ENCODE measurements at regions not wholly inside any gene's neighbourhood (a gene's known extent, or its start where the extent isn't known, plus 50 kb on each side); places are given as distances from the start of the nearest gene placed in this dataset.
"Not testable (repeated sequence)": the region's sequence is repeated elsewhere in the genome, so short reads cannot be mapped to it uniquely, and the experiment has no call there.

DNA sequence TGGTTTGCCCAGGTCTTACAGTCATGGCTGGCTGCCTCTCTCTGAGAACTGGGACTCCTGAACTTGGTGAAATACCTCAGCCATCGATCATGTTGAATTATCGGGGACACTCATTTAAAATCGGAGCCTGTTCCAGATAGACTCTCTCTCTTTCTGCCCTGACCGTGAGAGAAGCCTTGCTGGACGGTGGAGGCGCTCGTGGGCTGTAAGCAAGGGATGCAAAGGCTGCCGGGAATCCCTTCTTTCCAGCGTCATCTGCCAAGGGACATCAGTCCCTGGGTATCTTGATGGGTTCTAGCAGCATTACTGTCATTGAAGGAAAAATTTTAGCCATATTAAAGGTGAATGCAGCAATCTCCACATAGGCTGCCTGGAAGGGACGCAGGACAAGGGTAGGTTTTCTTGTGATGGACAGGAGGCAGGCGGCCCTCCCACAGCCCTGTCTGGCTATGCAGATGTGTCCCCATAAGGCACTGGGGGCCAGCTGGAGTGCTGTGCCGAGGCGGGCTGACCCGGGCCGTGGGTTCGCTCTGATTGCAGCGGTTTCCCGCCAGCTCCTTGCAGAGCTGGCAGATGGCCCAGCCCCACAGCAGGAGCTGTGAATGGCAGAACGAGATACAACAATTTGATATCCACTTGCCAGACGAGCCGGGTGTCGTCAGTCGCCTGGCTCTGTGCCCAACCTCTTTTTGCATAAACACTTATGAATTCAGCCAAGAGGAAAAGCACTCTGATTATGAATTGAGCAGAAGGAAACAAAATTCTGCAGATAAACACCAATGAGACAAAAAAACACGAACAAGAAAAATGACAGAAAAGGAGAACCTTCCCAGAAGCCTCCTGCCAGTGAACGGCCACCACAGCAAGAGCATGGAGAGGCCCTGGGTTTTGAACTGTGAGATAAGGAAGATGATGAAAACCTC is 151.9 kb upstream of the ALDH3B2 start:
- peak in 1 of 2 donors; percentile 87 for DNase-seq (ENCODE audit: low read depth in 2 of 2)
- H3K4me3 ChIP-seq (replicated peaks in 1 of 2; ENCODE audit: low read depth in 2 of 2, low read length in 2 of 2), result not testable (repeated sequence)
- TF ChIP-seq, protein P1, sequence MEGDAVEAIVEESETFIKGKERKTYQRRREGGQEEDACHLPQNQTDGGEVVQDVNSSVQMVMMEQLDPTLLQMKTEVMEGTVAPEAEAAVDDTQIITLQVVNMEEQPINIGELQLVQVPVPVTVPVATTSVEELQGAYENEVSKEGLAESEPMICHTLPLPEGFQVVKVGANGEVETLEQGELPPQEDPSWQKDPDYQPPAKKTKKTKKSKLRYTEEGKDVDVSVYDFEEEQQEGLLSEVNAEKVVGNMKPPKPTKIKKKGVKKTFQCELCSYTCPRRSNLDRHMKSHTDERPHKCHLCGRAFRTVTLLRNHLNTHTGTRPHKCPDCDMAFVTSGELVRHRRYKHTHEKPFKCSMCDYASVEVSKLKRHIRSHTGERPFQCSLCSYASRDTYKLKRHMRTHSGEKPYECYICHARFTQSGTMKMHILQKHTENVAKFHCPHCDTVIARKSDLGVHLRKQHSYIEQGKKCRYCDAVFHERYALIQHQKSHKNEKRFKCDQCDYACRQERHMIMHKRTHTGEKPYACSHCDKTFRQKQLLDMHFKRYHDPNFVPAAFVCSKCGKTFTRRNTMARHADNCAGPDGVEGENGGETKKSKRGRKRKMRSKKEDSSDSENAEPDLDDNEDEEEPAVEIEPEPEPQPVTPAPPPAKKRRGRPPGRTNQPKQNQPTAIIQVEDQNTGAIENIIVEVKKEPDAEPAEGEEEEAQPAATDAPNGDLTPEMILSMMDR (IDR thresholded peaks at IDR 0.05; ENCODE audit: low read depth, low read length), result peak; percentile 32

DNA sequence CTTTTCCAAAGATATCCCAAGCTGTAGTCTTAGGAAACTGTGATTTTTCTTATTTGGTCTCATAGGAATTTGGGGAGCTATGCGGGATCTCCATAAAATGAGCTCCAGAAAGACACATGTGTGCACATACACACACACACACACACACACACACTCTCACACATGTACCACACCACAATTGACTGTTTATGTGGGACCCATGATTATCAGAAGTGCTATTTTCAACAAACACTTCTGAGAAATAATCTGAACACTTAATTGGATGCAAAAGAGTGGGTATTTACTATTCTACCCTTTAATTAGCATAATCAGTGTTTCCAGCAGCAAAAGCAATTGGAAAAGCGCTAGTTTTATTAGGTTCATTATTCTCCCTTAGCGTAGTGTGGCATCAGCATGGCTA is 150.4 kb upstream of the ALDH3B2 start:
- not testable (repeated sequence) for H3K4me3 ChIP-seq (replicated peaks in 1 of 2; ENCODE audit: low read depth in 2 of 2, low read length in 2 of 2); DNase-seq (ENCODE audit: low read depth in 2 of 2)

DNA sequence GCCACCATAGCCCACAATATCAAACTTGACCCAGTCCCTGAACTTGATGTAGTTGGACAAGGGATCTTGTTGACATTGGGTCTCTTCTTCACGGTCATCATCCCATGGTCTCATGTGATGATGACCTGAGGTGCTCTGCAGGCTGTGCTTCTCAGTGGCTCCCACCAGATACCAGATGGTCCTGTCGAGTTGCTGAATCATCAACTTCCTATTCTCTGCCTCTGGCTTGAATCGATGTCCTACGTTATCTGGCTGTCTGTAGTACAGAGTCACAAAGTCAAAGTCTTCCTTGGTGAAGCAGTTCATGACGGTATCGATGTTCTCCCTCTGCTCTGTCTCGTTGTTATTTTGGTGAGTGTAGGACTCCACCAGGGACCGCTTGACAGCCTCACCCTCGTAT is 145.7 kb upstream of the ALDH3B2 start:
- DNase-seq (ENCODE audit: low read depth in 2 of 2), result no peak
- TF ChIP-seq, protein P1 (IDR thresholded peaks at IDR 0.05; ENCODE audit: low read depth, low read length), result no peak
- H3K4me3 ChIP-seq (replicated peaks in 1 of 2; ENCODE audit: low read depth in 2 of 2, low read length in 2 of 2), result no peak overlapping the region

DNA sequence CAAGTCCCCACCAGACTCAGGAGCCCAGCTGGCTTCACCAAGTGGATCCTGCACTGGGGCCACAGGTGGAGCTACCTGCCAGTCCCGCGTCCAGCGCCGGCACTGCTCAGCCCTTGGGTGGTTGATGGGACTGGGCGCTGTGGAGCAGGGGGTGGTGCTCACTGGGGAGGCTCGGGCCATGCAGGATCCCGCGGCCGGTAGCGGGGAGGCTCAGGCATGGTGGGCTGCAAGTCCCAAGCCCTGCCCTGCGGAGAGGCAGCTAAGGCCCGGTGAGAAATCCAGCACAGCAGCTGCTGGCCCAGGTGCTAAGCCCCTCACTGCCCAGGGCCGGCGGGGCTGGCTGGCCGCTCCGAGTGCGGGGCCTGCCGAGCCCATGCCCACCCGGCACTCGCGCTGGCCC is 143.1 kb upstream of the ALDH3B2 start:
- not testable (repeated sequence) for DNase-seq (ENCODE audit: low read depth in 2 of 2); H3K4me3 ChIP-seq (replicated peaks in 1 of 2; ENCODE audit: low read depth in 2 of 2, low read length in 2 of 2)

DNA sequence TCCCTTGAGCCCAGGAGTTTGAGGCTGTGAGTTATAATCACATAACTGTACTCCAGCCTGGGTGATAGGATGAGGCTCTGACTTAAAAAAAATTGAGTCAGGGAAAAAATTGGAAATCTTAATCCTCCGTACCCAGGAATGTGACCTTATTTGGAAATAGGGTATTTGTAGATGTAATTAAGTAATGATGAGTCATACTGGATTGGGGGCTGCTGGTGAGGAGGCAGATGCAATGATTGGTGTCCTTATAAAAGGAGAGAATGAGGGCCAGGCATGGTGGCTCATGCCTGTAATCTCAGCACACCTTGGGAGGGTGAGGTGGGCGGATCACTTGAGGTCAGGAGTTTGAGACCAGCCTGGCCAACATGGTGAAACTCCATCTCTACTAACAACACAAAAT is 134.9 kb upstream of the ALDH3B2 start:
- not testable (repeated sequence) for H3K4me3 ChIP-seq (replicated peaks in 1 of 2; ENCODE audit: low read depth in 2 of 2, low read length in 2 of 2)
- DNase-seq (ENCODE audit: low read depth in 2 of 2), result peak in 1 of 2 donors; percentile 20

DNA sequence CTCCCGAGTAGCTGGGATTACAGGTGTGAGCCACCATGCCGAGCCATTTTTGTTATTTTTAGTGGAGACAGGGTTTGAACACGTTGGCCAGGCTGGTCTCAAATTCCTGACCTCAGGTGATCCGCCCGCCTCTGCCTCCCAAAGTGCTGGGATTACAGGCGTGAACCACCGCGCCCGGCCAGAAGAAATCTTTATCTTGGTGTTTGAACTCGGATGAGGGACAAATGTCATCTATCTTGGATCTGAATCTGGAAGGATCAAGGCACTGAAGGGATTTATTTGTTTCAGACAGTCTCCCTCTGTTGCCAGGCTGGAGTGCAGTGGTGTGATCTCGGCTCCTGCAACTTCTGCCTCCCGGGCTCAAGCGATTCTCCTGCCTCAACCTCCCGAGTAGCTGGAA is 133.5 kb upstream of the ALDH3B2 start:
- DNase-seq (ENCODE audit: low read depth in 2 of 2); H3K4me3 ChIP-seq (replicated peaks in 1 of 2; ENCODE audit: low read depth in 2 of 2, low read length in 2 of 2): not testable (repeated sequence)

DNA sequence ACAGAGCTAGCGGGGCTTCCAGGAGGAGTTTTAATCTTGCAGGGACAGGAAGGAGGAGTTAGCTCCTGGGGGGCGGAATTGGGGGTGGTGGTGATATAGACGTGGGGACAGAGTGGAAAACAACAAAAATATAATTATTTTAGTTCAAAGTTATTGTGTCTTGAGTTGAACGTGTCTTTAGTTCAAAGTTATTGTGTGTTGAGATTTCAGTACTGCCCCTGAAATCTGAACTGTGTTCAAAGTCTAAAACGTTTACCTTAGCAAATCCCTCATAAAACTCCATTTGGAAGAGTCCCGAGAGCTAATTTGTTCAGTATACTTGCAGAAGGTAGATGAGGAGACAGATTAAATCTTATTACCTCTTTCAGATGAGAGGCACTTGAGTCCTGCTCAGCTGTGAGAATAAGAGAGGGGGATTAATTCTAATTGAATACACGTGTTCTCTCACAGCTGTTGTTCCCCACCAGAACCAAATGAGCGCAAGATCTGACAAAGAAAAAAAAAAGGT is 132.4 kb upstream of the ALDH3B2 start:
- not testable (repeated sequence) for DNase-seq (ENCODE audit: low read depth in 2 of 2); H3K4me3 ChIP-seq (replicated peaks in 1 of 2; ENCODE audit: low read depth in 2 of 2, low read length in 2 of 2)

DNA sequence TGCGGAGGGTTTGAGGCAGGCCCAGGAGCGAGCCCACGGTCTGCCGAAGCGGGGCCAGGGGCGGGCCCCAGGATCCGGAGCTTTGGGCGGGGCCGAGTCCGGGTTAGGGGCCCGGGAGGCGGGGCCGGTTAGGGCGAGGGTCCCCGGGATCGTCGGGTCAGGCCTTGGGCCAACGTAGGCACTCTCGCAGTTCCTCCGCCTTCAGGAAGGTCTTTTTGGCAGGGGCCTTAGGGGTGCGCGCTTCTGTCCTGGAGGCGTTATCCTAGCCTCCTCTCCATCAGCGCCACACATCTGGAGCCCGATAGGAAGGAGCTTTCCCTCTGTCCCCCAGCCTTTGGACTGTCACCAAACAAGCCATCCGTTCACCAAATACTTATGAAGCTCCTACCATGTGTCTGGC is 131.8 kb upstream of the ALDH3B2 start:
- peak overlapping the region; percentile 53 to 54 for H3K4me3 ChIP-seq (replicated peaks in 1 of 2; ENCODE audit: low read depth in 2 of 2, low read length in 2 of 2)
- DNase-seq (ENCODE audit: low read depth in 2 of 2), result not testable (repeated sequence)

DNA sequence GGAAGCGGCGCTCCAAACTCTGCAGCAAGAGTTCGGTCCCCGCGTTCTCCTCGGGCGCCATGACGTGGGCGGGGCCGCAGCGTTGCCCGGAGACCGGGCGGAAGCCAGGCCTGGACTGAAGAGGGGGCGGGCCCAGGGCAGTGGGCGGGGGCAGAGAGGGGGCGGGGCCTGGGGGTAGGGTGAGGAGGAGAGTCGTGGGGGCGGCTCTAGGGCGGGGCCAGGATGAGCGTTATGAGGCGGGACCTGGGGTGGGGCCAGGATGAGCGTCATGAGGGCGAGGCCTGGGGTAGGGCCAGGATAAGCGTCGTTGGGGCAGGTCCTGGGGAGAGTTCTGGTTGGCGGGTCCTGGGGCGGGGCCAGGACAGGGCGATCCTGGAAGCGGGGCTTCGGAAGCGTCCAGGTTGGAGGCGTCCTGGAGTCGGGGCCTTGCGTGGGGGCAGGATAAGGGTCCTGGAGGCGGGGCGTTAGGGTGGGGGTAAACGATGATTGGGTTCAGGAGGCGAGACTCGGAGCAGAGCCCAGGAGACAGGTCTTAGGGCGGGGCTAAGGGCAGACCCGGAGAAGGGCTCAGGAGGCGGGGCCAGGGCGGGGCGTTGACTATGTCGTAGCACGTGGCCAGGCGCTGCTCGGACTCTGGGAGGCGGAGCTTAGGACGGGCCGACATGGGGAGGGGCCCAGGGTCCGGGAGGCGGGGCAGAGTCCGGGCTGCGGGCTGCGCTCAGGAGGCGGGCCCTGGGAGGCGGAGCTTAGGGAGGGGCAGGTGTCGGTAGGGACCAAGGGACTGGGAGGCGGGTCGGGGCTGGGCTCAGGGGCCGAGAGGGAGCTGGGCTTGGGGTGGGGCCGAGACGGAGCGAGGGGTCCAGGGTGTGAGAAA is 131.1 kb upstream of the ALDH3B2 start:
- peak; percentile 96 to 99 for DNase-seq (ENCODE audit: low read depth in 2 of 2)
- H3K4me3 ChIP-seq (replicated peaks in 1 of 2; ENCODE audit: low read depth in 2 of 2, low read length in 2 of 2), result peak overlapping the region; percentile 64 to 71

DNA sequence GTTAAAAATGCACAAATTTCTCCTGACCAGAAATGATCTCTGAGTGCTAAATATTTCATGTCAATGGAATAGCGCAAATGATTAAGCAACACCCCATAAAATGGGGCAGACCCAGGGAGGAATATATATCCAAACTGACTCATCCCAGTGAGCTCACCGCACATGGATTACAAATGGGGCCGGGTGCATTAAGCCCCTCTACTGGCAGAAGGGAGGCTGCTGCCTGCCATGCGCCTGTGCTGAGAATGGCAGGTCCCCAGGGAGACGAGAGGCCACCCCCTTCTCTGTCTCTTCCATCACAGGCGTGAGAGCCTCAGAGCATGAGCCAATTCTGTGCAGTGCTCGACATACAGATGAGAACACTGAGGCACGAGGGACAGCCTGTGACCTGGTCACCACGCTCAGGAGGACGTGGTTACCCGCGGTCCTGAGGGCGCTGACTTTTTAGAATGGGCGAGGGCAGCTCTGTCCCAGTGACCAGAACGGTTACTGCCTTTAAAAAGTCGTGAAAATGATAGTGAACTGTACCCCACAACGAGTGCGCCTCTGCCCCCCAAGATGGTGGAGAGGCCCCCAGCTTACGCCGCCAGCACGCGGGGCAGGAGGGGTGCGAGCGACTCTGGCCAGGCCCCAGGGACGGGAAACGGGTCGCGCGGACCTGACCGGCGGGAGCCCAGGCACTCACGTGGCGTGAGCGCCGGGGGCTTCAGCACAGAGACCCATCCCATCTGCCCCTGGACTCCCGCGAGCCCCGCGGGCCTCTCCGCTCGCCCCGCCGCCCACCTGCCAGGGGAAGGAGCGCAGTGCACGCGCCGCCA is 130.2 kb upstream of the ALDH3B2 start:
- peak; percentile 46 to 74 for DNase-seq (ENCODE audit: low read depth in 2 of 2)
- H3K4me3 ChIP-seq (replicated peaks in 1 of 2; ENCODE audit: low read depth in 2 of 2, low read length in 2 of 2), result peak overlapping the region; percentile 64 to 71

DNA sequence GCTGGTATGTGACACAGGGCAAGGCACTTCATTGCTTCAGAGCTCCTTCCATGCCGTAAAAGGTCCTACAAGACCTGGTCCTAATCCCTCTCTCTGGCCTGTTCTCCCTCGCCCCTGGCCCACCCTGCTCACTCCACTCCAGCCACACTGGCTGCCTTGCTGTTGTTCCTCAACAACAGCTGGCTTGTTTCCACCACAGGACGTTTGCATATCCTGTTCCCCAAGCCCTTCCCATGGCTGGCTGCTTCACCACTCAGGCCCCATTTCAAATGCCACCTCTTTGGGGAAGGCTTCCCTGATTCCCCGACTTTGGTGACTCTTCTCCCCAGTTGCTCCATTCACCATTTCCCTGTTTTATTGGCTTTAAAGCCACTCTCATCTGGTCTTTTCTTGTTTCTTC is 129.1 kb upstream of the ALDH3B2 start:
- not testable (repeated sequence) for H3K4me3 ChIP-seq (replicated peaks in 1 of 2; ENCODE audit: low read depth in 2 of 2, low read length in 2 of 2); DNase-seq (ENCODE audit: low read depth in 2 of 2)

DNA sequence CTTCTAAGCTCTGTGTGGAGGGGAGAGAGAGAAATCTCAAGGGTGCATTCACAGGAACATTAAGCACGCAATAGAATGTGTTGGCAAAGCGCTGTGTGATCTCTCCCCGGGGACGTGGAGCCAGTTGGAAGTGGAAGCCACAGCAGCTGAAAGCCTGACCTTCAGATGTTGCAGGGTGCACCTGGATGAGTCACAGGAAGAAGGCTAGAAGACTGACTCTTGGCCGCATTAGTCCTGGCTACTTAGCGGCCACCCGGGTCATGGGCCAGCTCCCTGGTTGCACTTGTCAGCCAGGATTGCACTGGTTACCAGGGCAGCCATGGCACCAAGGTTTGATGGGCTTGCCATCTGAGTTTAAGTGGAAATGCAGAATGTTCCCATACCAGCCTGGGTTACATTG is 128.6 kb upstream of the ALDH3B2 start:
- DNase-seq (ENCODE audit: low read depth in 2 of 2), result peak in 1 of 2 donors; percentile 51
- not testable (repeated sequence) for H3K4me3 ChIP-seq (replicated peaks in 1 of 2; ENCODE audit: low read depth in 2 of 2, low read length in 2 of 2)

DNA sequence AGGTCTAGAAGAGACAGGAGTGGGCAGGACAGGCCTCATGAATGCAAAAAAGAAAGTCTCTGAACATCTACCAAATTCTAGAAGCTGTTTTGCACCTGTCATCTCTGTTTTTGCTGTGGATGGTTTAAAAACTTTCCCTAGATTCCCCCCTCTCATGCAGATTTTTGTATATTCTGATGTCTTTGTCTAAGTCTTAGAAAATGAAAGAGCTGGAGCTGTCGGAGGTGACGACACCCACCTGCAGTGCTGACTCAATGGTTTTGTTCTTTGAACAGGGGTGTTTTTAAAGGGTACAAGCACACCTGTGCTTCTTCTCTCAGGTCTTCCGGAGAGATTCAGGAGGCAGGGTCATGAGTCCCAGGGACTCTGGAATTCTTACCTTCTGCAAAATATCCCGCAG is 128.2 kb upstream of the ALDH3B2 start:
- H3K4me3 ChIP-seq (replicated peaks in 1 of 2; ENCODE audit: low read depth in 2 of 2, low read length in 2 of 2); DNase-seq (ENCODE audit: low read depth in 2 of 2): not testable (repeated sequence)

DNA sequence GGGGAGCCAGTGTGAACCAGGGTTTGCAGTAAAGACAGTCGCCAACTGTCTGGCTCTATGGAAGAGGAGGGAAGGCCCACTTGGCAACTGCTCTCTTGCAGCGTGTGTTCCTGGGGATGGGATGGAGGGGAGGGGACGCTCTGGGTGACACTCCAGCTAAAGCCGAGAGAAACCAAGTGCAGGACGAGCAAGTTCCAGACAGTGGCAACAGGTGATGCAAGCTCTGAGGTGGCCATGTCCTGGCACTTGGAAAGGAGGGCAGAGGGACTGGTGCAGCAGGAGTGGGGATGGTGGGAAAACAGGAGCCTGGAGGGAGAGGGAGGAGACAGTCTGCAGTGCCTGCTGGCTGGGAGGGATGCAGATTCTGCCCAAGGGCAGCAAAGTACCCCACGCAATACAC is 127.0 kb upstream of the ALDH3B2 start:
- H3K4me3 ChIP-seq (replicated peaks in 1 of 2; ENCODE audit: low read depth in 2 of 2, low read length in 2 of 2); DNase-seq (ENCODE audit: low read depth in 2 of 2): not testable (repeated sequence)

DNA sequence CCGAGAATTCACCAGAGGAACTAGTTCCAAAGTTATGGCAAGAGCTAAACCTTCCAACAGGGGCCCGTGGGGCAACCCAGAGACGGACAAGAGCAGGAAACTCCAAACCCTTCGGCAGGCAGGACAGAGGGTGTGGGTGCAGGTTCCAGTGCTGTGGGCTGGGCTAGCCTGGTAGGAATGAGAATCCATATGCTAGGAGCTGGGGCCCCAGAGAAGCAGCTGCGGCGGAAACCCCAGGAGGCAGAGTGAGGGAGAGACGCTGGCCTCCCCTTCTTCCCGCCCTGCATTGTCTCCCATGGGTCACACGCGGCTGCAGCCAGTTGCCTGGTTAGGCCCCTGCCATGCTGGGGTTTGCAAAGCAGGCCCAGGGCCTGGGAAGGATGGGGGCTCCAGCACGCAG is 126.2 kb upstream of the ALDH3B2 start:
- not testable (repeated sequence) for DNase-seq (ENCODE audit: low read depth in 2 of 2); H3K4me3 ChIP-seq (replicated peaks in 1 of 2; ENCODE audit: low read depth in 2 of 2, low read length in 2 of 2)

Measured in cardiac fibroblast (primary cell).